MV-4-11 (cell line): ENCODE measurements at regions not wholly inside any gene's neighbourhood (a gene's known extent, or its start where the extent isn't known, plus 50 kb on each side); places are given as distances from the start of the nearest gene placed in this dataset.

Source experiments
- DNase-seq: peaks from one replicate; lab custom pipeline; 2025; lab: John Stamatoyannopoulos, UW

- DNase-seq = no peak
Measured at GRCh38 chr6:89028774-89029173, 51.8 kb upstream of the PNRC1 start.

GRCh38 chr6:89027756-89028155 is 52.8 kb upstream of the PNRC1 start:
- peak; percentile 55 for DNase-seq

GRCh38 chr6:89026151-89026550 is 54.4 kb upstream of the PNRC1 start:
- no peak for DNase-seq

- DNase-seq = no peak
Measured at GRCh38 chr6:89025633-89026032, 54.9 kb upstream of the PNRC1 start.

- DNase-seq = no peak
Measured at GRCh38 chr6:89024456-89024855, 56.1 kb upstream of the PNRC1 start.

GRCh38 chr6:89023591-89024441 is 56.7 kb upstream of the PNRC1 start:
- peak; percentile 22 for DNase-seq

- DNase-seq = no peak
Measured at GRCh38 chr6:89022798-89023197, 57.8 kb upstream of the PNRC1 start.

- DNase-seq = no peak
Measured at GRCh38 chr6:89021629-89022028, 58.2 kb upstream of the RNGTT start.

GRCh38 chr6:89015971-89016370 is 52.6 kb upstream of the RNGTT start:
- DNase-seq = no peak

GRCh38 chr6:89013438-89013837 is 50.0 kb upstream of the RNGTT start:
- no peak for DNase-seq
